IMR-90 (cell line): ENCODE measurements at regions not wholly inside any gene's neighbourhood (a gene's known extent, or its start where the extent isn't known, plus 50 kb on each side); places are given as distances from the start of the nearest gene placed in this dataset.

Experiments used
- ATAC-seq: fragments of 200-7000 bp; cut with Tn5 transposase; 2 replicates; pipeline ENCODE4 v1.9.1; 2020; ENCODE audit warnings: low read depth, mild to moderate bottlenecking, moderate library complexity
- BruUV-seq: library from RNA; stranded (reverse); fragments of 400-500 nt; replicated peaks from 2 replicates; lab custom pipeline; 2021; lab: Mats Ljungman, UMichigan
- CTCF ChIA-PET: fragments of 300-600 bp; formaldehyde crosslinking; extraction: SDS; loops from one replicate; lab custom pipeline; 2021; ENCODE audit warnings: antibody characterized with exemption; lab: Yijun Ruan, JAX
- POLR2A ChIA-PET: fragments of 300-600 bp; sonication (Branson Sonifier 250); formaldehyde crosslinking; loops from one replicate; lab custom pipeline; 2022; ENCODE audit warnings: antibody characterized with exemption; ENCODE audit not compliant: unreplicated experiment; lab: Charles Lee
- DNase-seq: peaks from one replicate; pipeline ENCODE4 v3.0.0; 2013
- H2AFZ ChIP-seq: replicated peaks from 2 replicates; pipeline ENCODE3; 2013; ENCODE audit warnings: low read length, mild to moderate bottlenecking; ENCODE audit not compliant: poor library complexity
- H2AK5ac ChIP-seq: 2 replicates; pipeline ENCODE4 v1.6.1; 2013; ENCODE audit warnings: low read depth, low read length, inconsistent platforms
- H2AK9ac ChIP-seq: replicated peaks from 2 replicates; pipeline ENCODE3; 2013; ENCODE audit warnings: mild to moderate bottlenecking, low read depth, low read length, moderate library complexity; ENCODE audit not compliant: poor library complexity
- H2BK120ac ChIP-seq: 2 replicates; pipeline ENCODE4 v1.6.1; 2013; ENCODE audit warnings: low read depth, low read length, inconsistent platforms
- H2BK15ac ChIP-seq: 3 replicates; pipeline ENCODE4 v1.6.1; 2013; ENCODE audit warnings: low read depth, low read length, inconsistent platforms
- H2BK20ac ChIP-seq: 2 replicates; pipeline ENCODE4 v1.6.1; 2013; ENCODE audit warnings: low read depth, mild to moderate bottlenecking, inconsistent platforms, low read length, moderate library complexity
- H2BK5ac ChIP-seq: 2 replicates; pipeline ENCODE4 v1.6.1; 2013; ENCODE audit warnings: mild to moderate bottlenecking, low read depth, low read length, inconsistent platforms; ENCODE audit not compliant: poor library complexity, severe bottlenecking
- H3K14ac ChIP-seq: replicated peaks from 2 replicates; pipeline ENCODE4 v1.6.1; 2013; ENCODE audit warnings: low read depth, low read length, inconsistent platforms
- H3K18ac ChIP-seq: 2 replicates; pipeline ENCODE4 v1.6.1; 2013; ENCODE audit warnings: low read depth, low read length, control low read depth
- H3K23ac ChIP-seq: 2 replicates; pipeline ENCODE4 v1.6.1; 2013; ENCODE audit warnings: low read depth, low read length, inconsistent platforms
- H3K27ac ChIP-seq: 2 replicates; pipeline ENCODE4 v1.5.1; 2013; ENCODE audit warnings: mild to moderate bottlenecking, control low read depth, low read length; ENCODE audit not compliant: insufficient read depth
- H3K27me3 ChIP-seq: 2 replicates; pipeline ENCODE4 v1.6.1; 2013; ENCODE audit warnings: low read length; ENCODE audit not compliant: control insufficient read depth, insufficient read depth
- H3K36me3 ChIP-seq: 2 replicates; pipeline ENCODE4 v1.6.1; 2013; ENCODE audit warnings: low read length, mixed read lengths; ENCODE audit not compliant: control insufficient read depth, insufficient read depth
- H3K4ac ChIP-seq: 2 replicates; pipeline ENCODE4 v1.6.1; 2013; ENCODE audit warnings: low read depth, low read length, inconsistent platforms
- H3K4me1 ChIP-seq: 2 replicates; pipeline ENCODE4 v1.6.1; 2013; ENCODE audit warnings: low read length, mixed read lengths; ENCODE audit not compliant: control insufficient read depth, insufficient read depth
- H3K4me2 ChIP-seq: 2 replicates; pipeline ENCODE4 v1.6.1; 2013; ENCODE audit warnings: low read depth, mild to moderate bottlenecking, control low read depth, low read length, moderate library complexity
- H3K4me3 ChIP-seq: 2 replicates; pipeline ENCODE4 v1.5.1; 2013; ENCODE audit warnings: low read depth, mild to moderate bottlenecking, control low read depth, low read length, moderate library complexity; ENCODE audit not compliant: insufficient read depth
- H3K56ac ChIP-seq: 2 replicates; pipeline ENCODE4 v1.6.1; 2013; ENCODE audit warnings: low read length, inconsistent platforms; ENCODE audit not compliant: insufficient read depth; ENCODE audit errors: extremely low read depth
- H3K79me1 ChIP-seq, 2 experiments: 2 replicates each; pipeline ENCODE4 v1.6.1; 2013; ENCODE audit warnings: low read length in 2 of 2, inconsistent platforms in 1 of 2, low read depth in 1 of 2
- H3K9ac ChIP-seq: 2 replicates; pipeline ENCODE4 v1.6.1; 2013; ENCODE audit warnings: low read depth, low read length, control low read depth
- H3K9me1 ChIP-seq: 2 replicates; pipeline ENCODE4 v1.6.1; 2013; ENCODE audit warnings: low read length, inconsistent platforms; ENCODE audit not compliant: insufficient read depth
- H3K9me3 ChIP-seq: 2 replicates; pipeline ENCODE4 v1.6.1; 2013; ENCODE audit warnings: low read length; ENCODE audit not compliant: control insufficient read depth, insufficient read depth
- H4K20me1 ChIP-seq: 2 replicates; pipeline ENCODE4 v1.6.1; 2013; ENCODE audit warnings: low read length, inconsistent platforms; ENCODE audit not compliant: insufficient read depth
- H4K5ac ChIP-seq: 2 replicates; pipeline ENCODE4 v1.6.1; 2013; ENCODE audit warnings: mild to moderate bottlenecking, low read depth, low read length, control low read depth
- H4K8ac ChIP-seq, 2 experiments: 2 replicates each; pipeline ENCODE4 v1.6.1; 2013; ENCODE audit warnings: low read depth in 2 of 2, low read length in 2 of 2, control low read depth in 1 of 2, inconsistent platforms in 1 of 2
- H4K91ac ChIP-seq: 2 replicates; pipeline ENCODE4 v1.6.1; 2013; ENCODE audit warnings: low read depth, low read length, inconsistent platforms; ENCODE audit not compliant: insufficient read depth
- BHLHE40 ChIP-seq: fragments of 150-350 bp; IDR thresholded peaks from 2 replicates; pipeline ENCODE4 v1.6.1; 2016; ENCODE audit warnings: mild to moderate bottlenecking, low read depth, low read length
- MAFK ChIP-seq: IDR thresholded peaks from 2 replicates; pipeline ENCODE4 v1.6.1; 2012; ENCODE audit warnings: low read depth, low read length, improper control_type of control experiment
- POLR2A ChIP-seq: IDR thresholded peaks from 2 replicates; pipeline ENCODE4 v1.6.1; 2012; ENCODE audit warnings: mild to moderate bottlenecking, low read depth, low read length
- WGBS, 2 experiments: methylation state at CpG; one replicate each; pipeline versions ENCODE4 v1.1.5 to v1.1.7; 2013; ENCODE audit warnings: missing lambda C conversion rate in 2 of 2; ENCODE audit not compliant: insufficient read length in 1 of 2; ENCODE audit errors: extremely low coverage in 2 of 2; 5-methylcytosine and 5-hydroxymethylcytosine counted together
- dilution Hi-C: fragments of 300-500 bp; cut with HindIII; formaldehyde crosslinking; loops from one replicate; pipeline ENCODE4 v1.14.3; 2018; ENCODE audit warnings: low sequenced_read_pairs; ENCODE audit not compliant: unreplicated experiment
- in situ Hi-C: fragments of 300-500 bp; cut with MboI; formaldehyde crosslinking; loops from 3 replicates; pipeline ENCODE4 v1.14.3; 2019; ENCODE audit warnings: low sequenced_read_pairs, inconsistent platforms, mixed read lengths
- intact Hi-C: fragments of 100-400 bp; cut with micrococcal nuclease; formaldehyde crosslinking; loops from 2 replicates; pipeline ENCODE4 v1.10.0; 2022

DNA sequence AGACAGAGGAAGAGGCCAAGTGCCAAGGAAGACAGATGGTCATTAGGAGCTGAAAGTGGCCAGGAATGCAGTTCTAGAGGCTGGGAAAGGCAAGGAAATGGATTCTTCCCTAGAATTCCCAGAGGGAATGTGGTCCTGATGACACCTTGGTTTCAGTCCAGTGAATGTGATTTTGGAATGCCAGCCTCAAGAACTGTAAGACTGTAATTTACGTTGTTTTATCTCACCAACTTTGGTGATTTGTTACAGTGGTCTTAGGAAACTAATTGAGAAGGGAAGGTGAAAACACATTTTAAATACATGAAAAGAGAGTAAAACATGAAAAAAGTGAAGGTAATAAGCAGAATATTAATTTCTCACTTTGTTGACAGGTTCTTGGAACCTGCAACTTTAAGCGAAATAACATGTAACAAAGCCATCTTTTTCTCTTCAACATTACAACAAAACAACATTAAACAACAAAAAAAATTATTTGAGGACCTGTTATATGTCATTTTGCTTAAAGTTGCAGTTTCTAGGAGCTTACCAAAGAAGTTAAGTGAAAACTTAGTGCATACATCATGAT is 370.2 kb downstream of the METTL4 start:
- intact Hi-C loops (no loop called here), dilution Hi-C loops (no loop called here), in situ Hi-C loops (no loop called here)
- DNase-seq (no peak), ATAC-seq (no peak)
- H2BK120ac ChIP-seq: no peak overlapping the region
- H2BK20ac ChIP-seq: no peak overlapping the region
- no peak overlapping the region for H3K56ac ChIP-seq
- no peaks in the 10 kb centered on the region for H3K36me3 ChIP-seq
- H3K18ac ChIP-seq: no peak overlapping the region
- no peak overlapping the region for H4K91ac ChIP-seq
- no peaks in the 10 kb centered on the region for H3K9me1 ChIP-seq
- no peaks in the 10 kb centered on the region for H3K9me3 ChIP-seq
- no peak overlapping the region for H2AFZ ChIP-seq
- no peak for TF ChIP-seq MAFK
- TF ChIP-seq BHLHE40: no peak
- TF ChIP-seq POLR2A: no peak
- H3K9ac ChIP-seq: no peak overlapping the region
- H3K27ac ChIP-seq: no peak overlapping the region
- H3K4me3 ChIP-seq: no peak overlapping the region
- no peak overlapping the region for H2BK5ac ChIP-seq
- no peak overlapping the region for H4K8ac ChIP-seq
- H3K14ac ChIP-seq: no peak overlapping the region
- H4K20me1 ChIP-seq: no peaks in the 10 kb centered on the region
- H3K27me3 ChIP-seq: no peaks in the 10 kb centered on the region
- no peaks in the 10 kb centered on the region for H3K79me1 ChIP-seq
- no TSS peak for BruUV-seq
- POLR2A ChIA-PET: no interaction called here
- no peak overlapping the region for H3K4me2 ChIP-seq
- no peak overlapping the region for H2AK9ac ChIP-seq
- no peak overlapping the region for H2AK5ac ChIP-seq
- WGBS, 2 experiments: no CpG with 5 or more reads among the region's 2 CpGs
- no peak overlapping the region for H4K5ac ChIP-seq
- no peak overlapping the region for H3K4ac ChIP-seq
- H3K23ac ChIP-seq: no peak overlapping the region
- H2BK15ac ChIP-seq: no peak overlapping the region
- no peaks in the 10 kb centered on the region for H3K4me1 ChIP-seq
- CTCF ChIA-PET: no interaction called here
